GM23248 (cell line): ENCODE measurements at regions not wholly inside any gene's neighbourhood (a gene's known extent, or its start where the extent isn't known, plus 50 kb on each side); places are given as distances from the start of the nearest gene placed in this dataset.

Experiments
- EZH2 ChIP-seq: fragments of 200-600 bp; sonication (generic); IDR thresholded peaks from 2 replicates; pipeline ENCODE4 v1.6.1; 2018; ENCODE audit warnings: antibody characterized with exemption, mild to moderate bottlenecking; ENCODE audit not compliant: insufficient read depth, poor library complexity, severe bottlenecking
- EZH2phosphoT487 ChIP-seq: fragments of 200-600 bp; sonication (generic); IDR thresholded peaks from 2 replicates; pipeline ENCODE4 v1.6.1; 2018; ENCODE audit warnings: antibody characterized with exemption, moderate library complexity, mild to moderate bottlenecking, low read depth; ENCODE audit not compliant: insufficient read depth

GRCh38 chr17:62188713-62189112 lies 123.6 kb upstream of the MED13 start:
- TF ChIP-seq EZH2 (no peak), EZH2phosphoT487 (no peak)
